SK-N-SH (cell line): ENCODE measurements at regions not wholly inside any gene's neighbourhood (a gene's known extent, or its start where the extent isn't known, plus 50 kb on each side); places are given as distances from the start of the nearest gene placed in this dataset.

Experiments
- CTCF ChIP-seq: fragments of 200-600 bp; sonication (generic); IDR thresholded peaks from 2 replicates; pipeline ENCODE4 v1.6.1; 2017; ENCODE audit warnings: antibody characterized with exemption, mild to moderate bottlenecking, moderate library complexity
- GATA2 ChIP-seq: sonication (generic); formaldehyde crosslinking; IDR thresholded peaks from 2 replicates; pipeline ENCODE4 v1.5.0; 2020; ENCODE audit warnings: mild to moderate bottlenecking, missing genetic modification reagents
- MEF2A ChIP-seq: IDR thresholded peaks from 2 replicates; pipeline ENCODE4 v1.4.0; 2012; ENCODE audit warnings: low read depth, borderline replicate concordance
- POLR2AphosphoS5 ChIP-seq: IDR thresholded peaks from 2 replicates; pipeline ENCODE4 v1.6.1; 2012; ENCODE audit warnings: low read depth, low read length
- RAD21 ChIP-seq: IDR thresholded peaks from 2 replicates; pipeline ENCODE4 v1.6.1; 2012; ENCODE audit warnings: mild to moderate bottlenecking, low read length
- RCOR1 ChIP-seq: fragments of 150-350 bp; IDR thresholded peaks from 2 replicates; pipeline ENCODE4 v1.6.1; 2017; ENCODE audit warnings: antibody characterized with exemption, low read length
- RXRA ChIP-seq: IDR thresholded peaks from 2 replicates; pipeline ENCODE4 v1.4.0; 2012; ENCODE audit warnings: low read depth, mild to moderate bottlenecking, borderline replicate concordance
- ZBTB33 ChIP-seq: IDR thresholded peaks from 2 replicates; pipeline ENCODE4 v1.4.0; 2012; ENCODE audit warnings: low read depth, borderline replicate concordance

DNA sequence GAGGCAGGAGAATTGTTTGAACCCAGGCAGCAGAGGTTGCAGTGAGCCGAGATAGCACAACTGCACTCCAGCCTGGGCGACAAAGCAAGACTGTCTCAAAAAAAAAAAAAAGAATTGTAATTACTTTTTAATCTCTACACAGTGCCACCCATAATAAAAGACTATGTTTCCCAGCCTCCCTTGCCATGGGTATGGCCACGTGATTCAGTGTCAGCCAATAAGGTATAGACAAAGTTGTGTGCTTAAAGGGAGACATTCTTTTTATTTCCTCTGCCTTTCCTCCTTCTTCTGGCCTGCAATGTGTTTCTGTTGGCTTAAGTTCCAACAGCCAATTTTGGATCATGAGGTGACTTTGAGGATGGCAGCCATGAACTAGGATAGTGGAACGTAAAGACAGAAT, 406.9 kb downstream of the LNPK start:
- TF ChIP-seq CTCF (no peak), RXRA (no peak), RAD21 (no peak), RCOR1 (no peak), POLR2AphosphoS5 (no peak), MEF2A (no peak), GATA2 (no peak), ZBTB33 (no peak)
